Globus pallidus (tissue), 1 donor: ENCODE measurements at regions not wholly inside any gene's neighbourhood (a gene's known extent, or its start where the extent isn't known, plus 50 kb on each side); places are given as distances from the start of the nearest gene placed in this dataset.
"Not testable (repeated sequence)": the region's sequence is repeated elsewhere in the genome, so short reads cannot be mapped to it uniquely, and the experiment has no call there.

Experiments used
- DNase-seq: peaks from one replicate; pipeline ENCODE4 v3.0.0-alpha.2; 2015; ENCODE audit warnings: low spot score

GRCh38 chr5:29051509-29051908 is 2013.1 kb upstream of the CDH9 start:
- DNase-seq, result no peak

GRCh38 chr5:29042152-29042551 is 2003.8 kb upstream of the CDH9 start:
- no peak for DNase-seq

GRCh38 chr5:29040404-29040803 is 2002.0 kb upstream of the CDH9 start:
- DNase-seq, result no peak

- no peak for DNase-seq
Observed at GRCh38 chr5:29039994-29040393, 2001.6 kb upstream of the CDH9 start.

GRCh38 chr5:29037716-29038115 is 1999.3 kb upstream of the CDH9 start:
- no peak for DNase-seq

GRCh38 chr5:29024052-29024451 is 1985.7 kb upstream of the CDH9 start:
- DNase-seq, result no peak

GRCh38 chr5:29023541-29023940 is 1985.2 kb upstream of the CDH9 start:
- DNase-seq, result no peak

- no peak for DNase-seq
Observed at GRCh38 chr5:29017501-29017900, 1979.1 kb upstream of the CDH9 start.

- no peak for DNase-seq
Observed at GRCh38 chr5:29016067-29016466, 1977.7 kb upstream of the CDH9 start.

- DNase-seq, result no peak
Observed at GRCh38 chr5:29015523-29015922, 1977.1 kb upstream of the CDH9 start.

GRCh38 chr5:29005386-29005785 is 1967.0 kb upstream of the CDH9 start:
- DNase-seq, result no peak

GRCh38 chr5:29002481-29002880 is 1964.1 kb upstream of the CDH9 start:
- DNase-seq, result no peak

GRCh38 chr5:29001666-29002065 is 1963.3 kb upstream of the CDH9 start:
- no peak for DNase-seq

GRCh38 chr5:28984639-28985038 is 1946.3 kb upstream of the CDH9 start:
- DNase-seq, result no peak

- no peak for DNase-seq
Observed at GRCh38 chr5:28975508-28975907, 1937.1 kb upstream of the CDH9 start.

GRCh38 chr5:28967848-28968247 is 1929.5 kb upstream of the CDH9 start:
- DNase-seq, result no peak

GRCh38 chr5:28961816-28962215 is 1923.4 kb upstream of the CDH9 start:
- DNase-seq, result no peak

- DNase-seq, result no peak
Observed at GRCh38 chr5:28958581-28958980, 1920.2 kb upstream of the CDH9 start.

- DNase-seq, result no peak
Observed at GRCh38 chr5:28957450-28957849, 1919.1 kb upstream of the CDH9 start.

GRCh38 chr5:28954074-28954473 is 1915.7 kb upstream of the CDH9 start:
- no peak for DNase-seq

- DNase-seq, result no peak
Observed at GRCh38 chr5:28947865-28948264, 1909.5 kb upstream of the CDH9 start.

GRCh38 chr5:28945859-28946258 is 1907.5 kb upstream of the CDH9 start:
- DNase-seq, result no peak

- not testable (repeated sequence) for DNase-seq
Observed at GRCh38 chr5:28929366-28929765, 1891.0 kb upstream of the CDH9 start.

GRCh38 chr5:28928327-28928790 is 1890.0 kb upstream of the CDH9 start:
- DNase-seq, result not testable (repeated sequence)
